A172 (cell line): ENCODE measurements at regions not wholly inside any gene's neighbourhood (a gene's known extent, or its start where the extent isn't known, plus 50 kb on each side); places are given as distances from the start of the nearest gene placed in this dataset.
"Not testable (repeated sequence)": the region's sequence is repeated elsewhere in the genome, so short reads cannot be mapped to it uniquely, and the experiment has no call there.

Experiments used
- DNase-seq: peaks from one replicate; pipeline ENCODE4 v3.0.0-alpha.2; 2015; ENCODE audit warnings: low spot score

DNA sequence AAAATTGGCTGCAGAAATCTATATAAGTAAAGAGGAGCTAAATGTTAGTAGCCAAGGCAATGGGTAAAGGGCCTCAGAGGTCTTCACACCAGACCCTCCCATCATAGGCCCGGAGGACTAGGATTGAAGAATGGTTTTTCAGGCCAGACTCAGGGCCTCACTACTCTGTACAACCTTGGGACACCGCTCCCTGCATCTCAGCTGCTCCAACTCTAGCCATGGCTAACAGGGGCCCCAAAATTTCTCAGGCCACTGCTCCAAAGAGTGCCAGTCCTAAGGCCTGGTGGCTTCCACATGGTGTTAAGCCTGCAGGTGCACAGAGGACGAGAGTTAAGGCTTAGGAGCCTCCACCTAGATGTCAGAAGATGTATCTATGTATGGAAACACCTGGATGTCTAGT is 155.5 kb upstream of the MGAT4C start:
- no peak for DNase-seq

DNA sequence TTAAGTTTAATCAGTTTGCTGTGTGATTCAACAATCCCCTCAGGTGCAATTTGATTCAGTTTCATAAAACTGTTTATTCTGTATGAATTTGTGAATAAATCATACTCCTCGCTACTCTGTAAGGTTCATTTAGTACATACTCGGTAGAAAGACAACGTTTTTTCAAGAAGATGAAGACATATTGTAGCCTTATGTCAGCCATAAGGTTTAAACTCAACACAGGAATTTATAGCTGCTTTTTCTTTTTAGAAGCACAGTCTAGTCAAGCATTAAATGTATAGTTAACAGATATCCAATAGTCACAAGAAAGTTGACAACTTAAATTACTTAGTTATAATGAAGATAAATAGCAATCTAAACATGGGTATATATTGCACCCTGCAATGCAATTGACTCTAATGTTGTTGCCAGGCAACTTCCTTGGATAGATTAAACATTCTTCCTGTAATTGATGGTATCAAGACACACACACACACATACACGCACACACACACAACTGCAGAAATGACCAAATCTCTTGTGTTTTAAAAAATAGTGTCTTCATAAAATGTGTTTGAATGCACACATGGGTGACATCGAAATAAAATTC is 151.5 kb upstream of the MGAT4C start:
- no peak for DNase-seq

DNA sequence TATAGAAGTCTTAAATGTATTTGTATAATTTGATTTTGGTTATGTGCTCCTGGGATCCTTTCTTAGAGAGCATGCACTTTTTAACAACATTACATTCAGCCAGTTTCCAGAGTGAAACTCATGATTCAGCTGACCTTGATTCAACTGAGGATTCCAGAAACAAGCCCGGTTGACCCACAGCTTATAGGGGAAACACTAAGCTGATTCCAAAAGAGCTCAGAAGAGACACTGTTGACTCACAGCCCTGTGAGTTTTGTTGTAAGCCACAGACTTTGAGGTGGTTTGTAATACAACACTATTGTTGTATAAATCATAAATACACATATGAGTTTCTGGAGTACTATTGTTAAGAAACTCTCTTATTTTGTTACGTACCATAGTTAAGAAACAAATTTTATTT is 133.8 kb upstream of the MGAT4C start:
- DNase-seq, result peak; percentile 0

DNA sequence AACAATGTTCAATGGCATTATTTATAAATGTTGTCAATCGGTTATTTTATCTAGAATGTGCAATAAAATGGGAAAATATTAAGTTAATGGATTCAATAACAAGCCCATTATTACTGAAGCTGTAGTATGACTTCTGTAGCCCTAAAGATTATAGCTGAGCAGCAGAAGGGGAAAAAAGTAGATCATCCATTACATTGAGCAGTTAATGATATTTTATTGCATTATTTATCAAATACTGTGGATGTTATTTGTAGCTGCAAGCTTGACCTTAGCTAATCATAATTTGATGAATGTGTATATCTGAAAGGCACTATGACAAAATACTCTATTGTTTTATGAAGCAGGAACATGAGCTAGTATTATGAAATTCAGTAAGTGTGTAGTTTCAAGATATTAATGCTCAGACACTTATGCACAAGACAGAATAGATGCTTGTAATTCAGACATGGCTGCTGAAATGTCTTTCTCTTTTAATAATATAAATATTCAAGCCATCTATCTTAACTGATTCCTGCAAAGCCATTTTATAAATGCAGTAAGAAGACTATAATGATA is 131.5 kb upstream of the MGAT4C start:
- no peak for DNase-seq

DNA sequence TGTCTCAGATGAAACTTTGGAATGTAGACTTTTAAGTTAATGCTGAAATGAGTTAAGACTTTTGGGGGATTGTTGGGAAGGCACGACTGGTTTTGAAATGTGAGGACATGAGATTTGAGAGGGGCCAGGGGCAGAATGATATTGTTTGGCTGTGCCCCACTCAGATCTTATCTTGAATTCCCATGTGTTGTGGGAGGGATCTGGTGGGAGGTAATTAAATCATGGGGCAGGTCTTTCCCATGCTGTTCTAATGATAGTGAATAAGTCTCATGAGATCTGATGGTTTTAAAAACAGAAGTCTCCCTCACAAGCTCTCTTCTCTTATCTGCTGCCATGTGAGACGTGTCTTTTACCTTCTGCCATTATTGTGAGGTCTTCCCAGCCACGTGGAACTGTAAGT is 127.6 kb upstream of the MGAT4C start:
- not testable (repeated sequence) for DNase-seq

DNA sequence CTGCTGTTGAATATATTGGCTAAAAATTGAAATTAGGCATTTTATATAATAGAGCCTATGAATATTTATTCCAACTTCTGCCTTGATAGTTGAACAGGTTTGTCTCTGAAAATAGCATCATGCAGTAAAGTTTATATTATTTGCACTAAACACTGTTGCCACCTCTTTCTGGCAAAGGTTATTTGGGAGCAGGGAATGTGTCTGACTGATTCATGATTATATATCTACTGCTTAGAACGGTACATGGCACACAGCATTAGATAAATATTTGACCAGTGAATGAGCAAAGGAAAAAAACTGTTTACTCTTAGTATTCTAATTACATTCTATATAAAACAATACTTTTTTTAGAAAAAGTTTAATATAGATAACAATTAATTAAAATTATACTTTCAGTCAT is 123.1 kb upstream of the MGAT4C start:
- DNase-seq, result no peak

DNA sequence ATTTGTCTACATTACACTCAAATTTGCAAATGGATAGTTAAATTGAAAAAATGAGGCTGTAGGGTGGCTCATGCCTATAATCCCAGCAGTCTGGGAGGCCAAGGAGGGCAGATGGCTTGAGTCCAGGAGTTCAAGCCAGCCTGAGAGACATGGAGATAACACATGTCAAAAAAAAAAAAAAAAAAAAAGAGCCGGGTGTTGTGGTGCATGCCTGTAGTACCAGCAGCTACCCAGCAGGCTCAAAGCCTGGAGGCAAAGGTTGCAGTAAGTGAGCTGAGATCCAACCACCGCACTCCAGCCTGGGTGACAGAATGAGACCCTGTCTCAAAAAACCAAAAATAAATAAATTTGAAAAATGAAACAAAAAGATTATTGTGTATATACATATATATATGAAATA is 119.9 kb upstream of the MGAT4C start:
- no peak for DNase-seq

DNA sequence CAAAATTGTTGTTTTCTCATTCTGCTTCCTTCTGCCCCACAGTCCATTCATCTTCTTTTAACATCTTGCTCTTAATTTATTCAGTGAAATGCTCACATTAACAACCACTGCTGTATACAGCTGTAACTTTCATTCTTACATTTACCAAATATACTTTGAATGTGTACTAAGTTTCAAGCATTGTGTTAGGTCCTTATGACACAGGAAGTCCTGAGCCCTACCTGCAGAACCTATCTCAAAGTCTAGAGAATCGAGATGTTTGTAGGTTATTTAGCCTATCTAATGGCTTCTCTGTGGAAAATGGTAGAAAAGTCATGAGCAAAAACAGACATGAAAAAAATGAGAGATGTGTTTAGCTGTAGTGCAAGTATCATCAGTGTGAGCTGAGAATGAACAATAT is 117.6 kb upstream of the MGAT4C start:
- no peak for DNase-seq

DNA sequence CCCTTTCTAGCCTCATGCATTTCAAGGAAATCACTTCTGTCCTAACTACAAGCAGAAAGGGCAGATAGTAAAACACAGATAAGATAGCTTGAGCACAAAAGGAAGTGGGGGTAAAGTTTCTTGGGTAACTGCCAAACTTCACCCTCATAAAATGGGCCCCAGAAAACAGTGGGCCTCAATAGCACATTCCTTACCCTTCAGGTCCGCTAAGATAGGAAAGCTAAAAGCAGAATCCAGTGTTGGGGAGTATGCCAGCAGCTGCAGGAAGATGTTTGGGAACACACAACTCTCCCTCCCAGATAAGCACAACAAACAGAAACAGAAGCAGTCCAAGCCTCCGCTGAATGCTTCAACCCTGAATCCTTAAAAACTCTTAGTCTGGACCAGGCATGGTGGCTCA is 110.9 kb upstream of the MGAT4C start:
- DNase-seq, result no peak

DNA sequence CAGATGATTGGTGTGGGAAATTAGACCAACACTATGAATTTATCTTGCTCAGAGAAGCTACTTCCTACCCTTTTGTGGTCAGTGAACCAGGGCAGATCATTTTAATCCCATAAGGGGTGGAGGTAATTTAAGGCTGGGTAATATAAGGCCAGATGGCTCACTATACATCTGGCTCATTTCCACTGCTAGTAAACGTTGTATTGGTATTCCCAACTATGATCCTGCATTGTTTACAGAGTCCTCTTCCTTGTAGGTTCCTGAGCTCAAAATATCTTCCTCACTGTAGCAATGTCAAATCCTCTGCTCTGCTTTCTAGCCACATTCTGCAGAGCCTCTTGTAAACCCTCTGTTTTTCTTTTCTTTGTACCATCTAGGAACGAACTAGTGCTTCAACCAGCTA is 93.0 kb upstream of the MGAT4C start:
- no peak for DNase-seq

DNA sequence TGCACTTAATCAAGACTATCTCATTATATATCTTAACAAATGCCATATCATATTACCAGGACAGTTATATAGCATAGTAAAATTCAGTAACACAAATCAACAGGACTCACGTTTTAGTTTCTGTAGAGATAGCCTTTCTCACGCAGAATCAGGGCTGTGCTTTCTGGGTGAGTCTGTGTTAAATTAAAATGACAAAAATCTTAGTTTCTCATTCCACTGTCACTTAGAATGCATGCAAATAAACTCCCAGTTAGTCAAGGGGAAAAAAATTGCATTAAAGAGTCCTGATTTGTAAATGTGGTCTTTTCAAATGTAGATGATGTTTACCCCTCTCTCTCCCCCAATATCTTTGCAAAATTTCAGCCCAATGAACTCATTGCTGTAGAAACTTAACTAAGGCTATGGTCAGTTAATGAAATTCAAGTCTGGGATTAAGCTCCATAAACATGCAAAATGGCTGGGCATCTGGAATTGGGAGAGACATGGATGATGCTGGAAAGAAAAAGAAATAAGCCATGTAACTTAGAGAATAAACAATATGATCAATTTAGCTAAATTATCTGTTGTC is 77.8 kb upstream of the MGAT4C start:
- no peak for DNase-seq

DNA sequence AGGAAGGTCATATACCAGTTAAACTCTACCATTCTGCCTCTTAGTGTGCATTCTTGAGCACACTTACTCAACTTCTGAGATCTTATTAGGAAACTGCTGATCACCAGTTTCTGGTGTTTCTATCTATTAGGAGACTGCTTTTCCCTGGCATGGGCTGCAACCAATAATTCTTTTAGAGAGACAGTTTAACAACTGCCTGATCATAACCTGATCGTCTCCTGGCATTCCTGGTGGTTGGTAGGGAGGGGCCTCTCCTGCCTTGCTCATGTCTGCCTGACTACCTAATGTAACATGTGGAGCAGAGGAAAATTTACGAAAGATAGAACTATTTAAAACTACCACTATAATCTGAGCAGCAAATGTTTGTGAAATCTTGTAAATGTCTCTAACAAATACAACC is 75.3 kb upstream of the MGAT4C start:
- no peak for DNase-seq

DNA sequence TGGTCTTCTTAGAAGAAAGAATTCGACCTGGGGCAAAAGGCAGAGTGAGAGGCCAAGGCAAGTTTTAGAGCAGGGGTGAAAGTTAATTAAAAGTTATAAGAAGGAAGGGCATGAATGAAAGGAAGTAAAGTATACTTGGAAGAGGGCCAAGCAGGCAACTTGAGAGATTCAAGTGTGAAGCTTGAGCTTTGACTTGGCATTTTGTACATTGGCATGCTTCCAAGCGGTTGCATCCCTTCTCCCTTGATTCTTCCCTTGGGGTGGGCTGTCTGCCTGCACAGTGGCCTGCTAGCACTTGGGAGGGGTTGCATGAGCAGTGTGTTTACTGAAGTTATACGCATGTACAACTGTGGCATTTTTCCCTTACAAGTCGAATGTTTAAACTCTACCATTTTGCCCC is 74.8 kb upstream of the MGAT4C start:
- no peak for DNase-seq

DNA sequence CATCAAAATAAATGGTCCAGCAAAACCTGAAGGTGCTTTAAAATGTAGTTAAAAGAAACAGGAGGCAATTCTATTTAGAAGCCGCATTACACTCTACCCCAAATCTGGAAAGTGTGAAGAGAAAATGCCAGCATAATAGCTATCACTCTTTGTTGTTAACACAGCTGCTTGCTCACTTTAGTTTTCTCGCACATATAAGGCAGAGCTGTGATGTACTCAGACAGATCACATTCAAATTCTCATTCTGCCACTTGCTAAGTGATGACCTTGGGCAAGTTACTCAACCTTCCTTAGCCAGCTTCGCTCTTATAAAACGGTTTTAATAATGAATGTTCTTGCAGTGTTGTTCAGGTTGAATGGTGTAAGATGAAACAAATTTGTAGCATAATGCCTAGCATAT is 56.0 kb upstream of the MGAT4C start:
- DNase-seq, result no peak
